ENCODE measurements at regions not wholly inside any gene's neighbourhood (a gene's known extent, or its start where the extent isn't known, plus 50 kb on each side); places are given as distances from the start of the nearest gene placed in this dataset.
A peak's percentile ranks its signal among the peaks of the same experiment; 100 is the strongest.

DNA sequence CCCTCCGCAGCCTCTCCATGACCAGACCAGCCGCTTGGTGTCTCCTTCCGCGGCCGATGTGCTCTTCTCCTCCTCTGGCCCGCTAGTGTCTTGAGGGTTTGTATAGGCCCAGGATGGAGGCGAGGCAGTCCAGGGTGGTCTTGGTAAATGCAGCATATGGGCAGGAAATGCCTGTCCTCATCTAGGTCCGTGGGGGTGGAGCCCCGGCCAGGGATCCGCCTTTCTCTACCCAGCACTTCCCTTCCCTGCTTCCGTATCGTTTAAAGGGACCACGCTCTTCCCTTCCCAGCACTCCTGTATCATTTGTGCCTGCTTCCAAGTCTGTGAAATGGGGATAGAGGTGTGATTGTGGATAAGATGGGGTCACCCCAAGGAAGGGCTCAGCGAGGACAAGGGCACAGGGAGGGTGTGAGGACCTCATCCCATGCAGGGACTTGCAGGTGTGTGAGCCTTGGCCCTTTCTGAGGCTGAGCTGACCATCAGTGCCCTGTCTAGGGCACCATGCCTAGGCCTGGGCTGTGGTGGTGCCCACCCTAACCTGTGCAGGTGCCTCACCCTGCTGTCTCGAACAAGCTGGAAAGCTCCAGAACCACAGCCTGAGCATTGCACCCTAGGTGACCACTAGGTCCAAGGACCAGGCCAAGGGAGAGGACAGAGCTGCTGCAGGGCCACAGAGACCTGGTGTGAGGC, 326.8 kb upstream of the RTL1 start:
- DNase-seq (ENCODE audit: low read depth) = no peak
- in situ Hi-C loops (cut with HindIII; ENCODE audit: low pct_unique_long_range_greater_than_20kb, low sequenced_read_pairs) = no loop called here

DNA sequence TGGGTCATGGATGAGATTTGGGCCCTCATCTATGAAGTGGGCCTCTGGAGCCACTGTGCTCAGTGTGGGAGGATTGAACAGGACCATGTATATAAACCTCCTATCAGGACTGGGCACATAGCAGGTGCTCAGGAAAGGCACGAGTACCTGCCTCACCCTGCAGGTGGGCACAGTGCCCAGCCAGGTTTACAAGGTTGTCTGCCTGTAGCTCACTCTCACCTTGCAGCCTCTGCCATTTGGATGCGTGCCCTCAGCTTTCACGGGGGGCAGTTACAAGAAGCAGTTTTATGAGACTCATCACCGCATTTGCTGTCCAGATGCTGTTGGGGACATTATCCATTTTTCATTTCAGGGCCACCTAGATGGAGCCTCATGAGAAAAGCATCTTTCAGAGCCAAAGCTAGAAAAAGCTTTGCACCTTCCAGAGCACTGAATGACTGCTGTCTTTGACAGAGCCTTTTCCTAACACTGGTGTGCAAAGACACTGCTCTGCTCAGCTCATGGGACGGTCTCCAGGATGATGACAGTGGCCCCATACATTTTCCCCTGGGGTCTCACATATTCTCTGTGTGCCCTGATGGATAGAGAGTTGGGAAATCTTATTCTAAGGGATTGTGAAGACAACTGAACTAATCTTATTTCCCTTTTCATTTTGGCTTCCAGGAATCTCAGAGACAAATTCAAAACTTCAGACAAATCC, 327.5 kb upstream of the RTL1 start:
- DNase-seq (ENCODE audit: low read depth) = no peak
- in situ Hi-C loops (cut with HindIII; ENCODE audit: low pct_unique_long_range_greater_than_20kb, low sequenced_read_pairs) = no loop called here

DNA sequence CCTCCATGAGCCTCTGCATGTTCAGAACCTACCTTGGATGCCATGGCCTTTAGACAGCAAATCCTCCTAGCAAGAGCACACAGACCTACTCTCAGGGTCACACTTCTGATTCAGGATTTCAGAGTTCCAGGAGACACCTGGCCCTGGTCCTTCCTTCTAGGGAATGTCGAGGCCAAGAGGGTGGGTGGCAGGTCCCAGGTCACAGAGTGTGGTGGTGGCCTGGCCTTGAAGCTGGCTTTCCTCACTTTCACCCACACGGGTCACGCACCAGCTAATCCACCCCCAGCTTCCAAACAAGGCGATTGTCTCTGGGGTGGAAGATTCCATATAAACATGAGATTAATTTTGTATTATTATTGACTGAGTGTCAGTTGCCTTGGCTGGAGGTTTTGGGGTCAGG, 328.3 kb upstream of the RTL1 start:
- DNase-seq (ENCODE audit: low read depth) = no peak
- in situ Hi-C loops (cut with HindIII; ENCODE audit: low pct_unique_long_range_greater_than_20kb, low sequenced_read_pairs) = no loop called here

DNA sequence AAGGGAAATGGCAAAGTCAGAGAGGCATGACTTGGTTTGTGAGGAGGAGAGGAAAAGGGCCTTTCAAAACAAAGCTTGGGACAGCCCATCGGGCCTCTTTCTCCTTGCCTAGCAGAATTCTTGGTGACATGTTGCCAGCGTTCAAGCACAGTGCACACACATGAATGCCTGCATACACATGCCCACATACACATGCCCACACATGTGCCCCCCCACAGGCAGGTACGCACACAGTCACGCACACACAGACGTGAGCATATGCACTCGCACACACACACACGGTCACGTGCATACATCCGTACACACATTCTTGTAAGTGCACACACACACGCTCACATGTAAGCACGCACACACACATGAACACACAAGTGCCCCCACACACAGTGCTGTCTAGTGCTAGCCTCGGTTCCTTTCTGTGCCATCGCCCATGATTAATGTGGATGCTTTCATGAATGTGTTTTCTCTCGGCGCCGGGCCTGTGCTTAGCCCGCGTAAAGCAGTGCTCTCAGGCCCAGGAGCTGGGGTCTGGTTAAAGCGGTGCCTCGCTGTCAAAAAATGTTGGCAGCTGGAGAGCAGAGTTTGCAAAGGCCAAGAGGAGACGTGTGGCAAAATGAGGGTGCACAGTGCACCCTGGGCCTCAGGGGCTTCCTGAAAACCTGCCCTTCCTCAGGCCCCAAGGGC, 328.8 kb upstream of the DIO3 start:
- no peak for DNase-seq (ENCODE audit: low read depth)
- in situ Hi-C loops (cut with HindIII; ENCODE audit: low pct_unique_long_range_greater_than_20kb, low sequenced_read_pairs) = no loop called here

DNA sequence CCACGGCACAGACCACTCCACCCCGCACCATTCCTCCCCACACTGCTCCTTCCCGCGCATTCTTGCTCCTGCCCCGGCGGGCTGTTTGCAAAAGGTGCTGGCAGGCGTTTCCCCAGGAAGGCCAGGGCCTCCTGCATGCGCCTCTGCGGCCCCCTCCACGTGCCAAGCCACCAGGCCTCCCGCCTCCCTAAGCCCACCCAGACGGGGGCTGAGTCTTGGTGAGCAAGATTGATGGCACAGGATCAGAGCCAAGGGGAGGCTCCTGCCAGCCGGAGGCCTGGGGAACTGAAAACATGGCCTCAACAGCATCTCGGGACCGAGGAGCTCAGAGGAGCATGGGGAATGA, 328.3 kb upstream of the DIO3 start:
- no peak for DNase-seq (ENCODE audit: low read depth)

DNA sequence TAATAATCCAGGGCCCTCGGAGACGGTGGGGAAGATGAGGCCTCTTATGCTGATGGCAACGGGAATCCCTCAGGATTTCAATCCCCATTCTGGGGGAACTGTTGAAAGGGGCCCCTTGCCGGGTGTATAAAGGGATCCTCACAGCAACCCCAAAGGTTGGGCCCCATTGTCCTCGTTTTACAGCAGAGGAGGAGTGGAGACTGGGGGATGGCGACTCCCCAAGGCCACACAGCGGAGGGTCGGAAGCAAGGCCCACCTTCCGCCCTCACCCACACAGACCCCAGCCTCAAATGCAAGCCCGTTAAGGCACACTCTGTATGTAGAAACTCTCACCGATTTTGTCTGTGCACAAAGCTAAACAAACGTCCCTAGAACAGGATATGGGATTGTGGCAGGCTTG, 327.9 kb upstream of the DIO3 start:
- in situ Hi-C loops (cut with HindIII; ENCODE audit: low pct_unique_long_range_greater_than_20kb, low sequenced_read_pairs) = no loop called here
- DNase-seq (ENCODE audit: low read depth) = no peak

More for the DNA sequence above, 328.3 kb upstream of the DIO3 start:
- in situ Hi-C loops (cut with HindIII; ENCODE audit: low pct_unique_long_range_greater_than_20kb, low sequenced_read_pairs) = no loop called here

DNA sequence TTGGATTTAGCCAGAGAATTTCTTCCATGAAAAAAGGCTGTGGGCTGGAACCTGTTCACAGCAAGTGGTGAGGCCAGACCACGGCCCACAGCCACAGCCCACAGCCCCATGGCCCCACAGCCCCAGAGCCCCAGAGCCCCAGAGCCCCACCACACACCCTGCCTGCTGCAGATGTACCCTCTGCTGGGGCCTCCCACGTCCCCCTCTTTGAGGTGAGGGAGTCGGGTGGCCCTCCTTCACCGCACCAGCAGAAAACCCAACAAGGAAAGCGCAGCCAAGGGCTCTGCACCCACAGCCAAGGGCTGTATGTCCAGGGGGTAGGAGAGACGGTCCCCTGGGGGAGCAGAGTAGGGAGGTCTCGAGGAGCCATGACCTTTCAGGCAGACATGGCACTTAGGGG, 327.5 kb upstream of the DIO3 start:
- in situ Hi-C loops (cut with HindIII; ENCODE audit: low pct_unique_long_range_greater_than_20kb, low sequenced_read_pairs) = no loop called here
- no peak for DNase-seq (ENCODE audit: low read depth)

DNA sequence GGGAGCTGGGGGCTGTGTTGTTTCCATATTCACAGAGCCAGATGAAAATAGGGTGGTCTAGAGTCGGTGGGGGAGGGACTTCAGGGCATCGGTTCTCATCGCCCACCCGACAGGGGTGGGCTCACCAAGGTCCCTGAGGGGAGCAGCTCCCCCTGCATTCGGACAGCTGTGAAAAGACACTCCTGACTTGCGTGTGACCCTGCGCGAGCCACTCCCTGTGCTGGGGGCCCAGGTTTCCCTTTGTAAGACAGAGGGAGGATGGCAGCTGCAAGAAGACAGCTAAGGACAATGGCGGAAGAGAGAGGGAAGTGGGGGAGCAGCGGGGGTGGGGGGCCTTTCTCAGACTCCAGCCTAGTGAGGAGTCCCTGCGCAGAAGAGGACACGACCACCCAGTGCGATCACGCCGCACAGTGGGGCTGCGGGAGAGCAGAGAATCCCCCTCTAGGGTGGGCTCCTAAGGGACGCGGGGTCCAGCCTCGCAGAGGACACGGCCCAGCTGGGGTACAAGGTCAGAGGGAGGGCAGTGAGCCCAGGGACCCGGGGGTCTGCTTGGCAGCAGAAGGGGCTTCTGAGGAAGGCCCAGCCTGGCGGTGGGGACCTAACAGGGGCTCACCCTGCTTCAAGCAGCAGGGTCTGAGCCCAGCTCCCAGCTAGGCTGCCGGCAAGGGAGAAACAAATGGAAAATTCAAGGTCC, 326.9 kb upstream of the DIO3 start:
- in situ Hi-C loops (cut with HindIII; ENCODE audit: low pct_unique_long_range_greater_than_20kb, low sequenced_read_pairs) = no loop called here
- no peak for DNase-seq (ENCODE audit: low read depth)

DNA sequence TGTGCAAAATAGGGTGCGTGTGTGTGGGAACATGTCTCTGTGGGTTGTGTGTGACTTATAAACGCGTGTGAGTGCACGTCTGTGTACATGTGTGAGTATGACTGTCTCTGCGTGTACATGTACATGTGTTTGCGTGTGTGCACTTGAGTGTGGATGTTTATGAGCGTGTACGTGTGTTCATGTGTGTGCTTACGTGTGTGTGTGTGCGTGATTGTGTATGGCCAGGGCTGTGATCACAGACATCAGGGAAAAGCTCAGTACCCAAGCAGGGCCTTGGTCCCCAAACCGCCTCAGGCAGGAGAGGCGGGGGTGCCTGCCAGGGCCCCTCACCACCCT, 326.3 kb upstream of the DIO3 start:
- no peak for DNase-seq (ENCODE audit: low read depth)
- in situ Hi-C loops (cut with HindIII; ENCODE audit: low pct_unique_long_range_greater_than_20kb, low sequenced_read_pairs) = no loop called here

DNA sequence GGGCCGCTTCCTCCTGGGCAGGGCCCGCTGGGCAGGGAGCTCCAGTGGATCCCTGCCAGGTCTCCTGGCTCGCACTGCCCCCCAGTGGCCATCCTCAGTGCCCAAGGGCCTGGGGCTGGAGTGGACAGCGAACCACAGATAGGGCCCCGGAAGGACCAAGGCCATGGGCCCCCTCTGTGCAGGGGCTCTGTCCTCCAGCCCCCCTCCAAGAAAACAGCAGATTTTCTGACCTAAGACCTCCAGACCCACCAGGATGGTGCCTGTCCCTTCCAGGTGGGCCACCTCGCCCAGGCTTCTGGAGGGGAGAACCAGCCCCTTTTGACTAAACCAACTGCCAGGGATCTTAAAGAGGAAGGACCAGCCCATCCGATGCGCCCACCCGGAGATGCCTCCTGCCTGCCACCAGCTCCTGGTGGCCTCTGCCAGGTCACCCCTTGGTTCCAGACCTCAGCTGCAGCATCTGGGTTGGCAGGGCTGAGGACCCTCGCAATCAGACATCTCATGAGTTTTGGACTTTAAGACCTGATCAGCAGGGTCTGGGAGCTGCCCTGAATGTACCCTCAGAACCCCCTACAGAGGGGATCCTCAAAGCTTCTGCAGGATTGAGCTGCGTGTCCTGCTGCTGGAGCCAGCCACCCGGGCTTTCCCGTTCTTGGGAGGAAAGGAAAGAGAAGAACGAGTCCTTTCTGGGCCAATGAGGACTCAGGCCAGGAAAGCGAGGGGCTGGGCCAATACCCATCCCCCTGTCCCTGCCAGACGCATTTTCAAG, 325.8 kb upstream of the DIO3 start:
- in situ Hi-C loops (cut with HindIII; ENCODE audit: low pct_unique_long_range_greater_than_20kb, low sequenced_read_pairs) = no loop called here
- DNase-seq (ENCODE audit: low read depth) = peak; percentile 40

DNA sequence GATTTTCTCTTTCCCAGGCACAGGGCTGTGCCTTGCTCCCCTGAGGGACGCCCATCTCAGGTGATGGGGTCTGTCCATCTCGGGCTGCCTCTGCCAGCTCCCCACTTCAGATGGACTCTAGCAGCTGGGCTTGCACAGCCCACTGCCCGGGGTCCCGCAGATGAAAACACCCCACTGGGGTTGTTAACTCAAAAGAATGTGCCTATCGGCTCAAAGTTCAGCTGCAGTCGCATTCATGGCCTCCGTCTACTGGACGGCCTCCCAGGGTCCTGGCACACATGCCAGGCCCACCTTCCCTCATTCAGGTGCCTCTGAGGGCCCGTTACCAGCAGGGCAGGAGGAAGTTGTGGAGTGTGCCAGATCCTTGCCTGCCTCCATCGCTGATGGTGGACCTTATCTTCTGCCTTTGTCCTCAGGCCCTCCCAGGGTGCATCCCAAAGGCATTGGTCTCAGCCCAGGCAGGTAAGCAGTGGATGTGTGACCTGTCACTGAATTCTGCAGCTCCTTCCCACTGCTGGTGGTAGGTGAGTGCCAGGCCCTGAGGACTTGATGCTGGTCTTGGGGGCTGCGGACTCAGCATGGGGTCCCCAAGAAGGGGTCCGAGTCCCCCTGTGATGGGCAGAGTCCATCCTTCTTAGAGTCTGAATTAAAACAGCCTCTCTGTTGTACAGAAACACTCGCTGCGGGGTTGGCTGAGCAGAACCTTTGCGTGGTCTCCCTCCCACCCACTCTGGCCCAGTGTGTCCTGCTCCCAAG, 324.6 kb upstream of the DIO3 start:
- in situ Hi-C loops (cut with HindIII; ENCODE audit: low pct_unique_long_range_greater_than_20kb, low sequenced_read_pairs) = no loop called here
- no peak for DNase-seq (ENCODE audit: low read depth)

DNA sequence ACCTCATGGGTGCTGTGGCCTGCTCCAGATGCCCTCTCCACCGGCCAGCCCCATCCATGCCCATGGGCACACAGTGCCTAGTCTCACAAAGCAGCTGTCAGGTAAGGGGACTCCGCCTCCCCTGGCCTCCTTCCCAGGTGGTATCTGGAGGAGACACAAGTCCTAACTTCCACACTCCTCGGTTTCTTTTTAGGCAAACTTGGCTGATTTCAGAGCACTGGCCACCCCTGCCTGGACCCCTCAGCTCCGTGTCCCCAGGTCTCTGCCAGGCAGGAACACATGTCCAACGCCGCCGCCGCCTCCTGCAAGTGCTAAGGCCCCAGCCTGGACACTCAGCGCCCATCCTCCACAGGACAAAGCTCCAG, 324.1 kb upstream of the DIO3 start:
- no peak for DNase-seq (ENCODE audit: low read depth)
- in situ Hi-C loops (cut with HindIII; ENCODE audit: low pct_unique_long_range_greater_than_20kb, low sequenced_read_pairs) = no loop called here

DNA sequence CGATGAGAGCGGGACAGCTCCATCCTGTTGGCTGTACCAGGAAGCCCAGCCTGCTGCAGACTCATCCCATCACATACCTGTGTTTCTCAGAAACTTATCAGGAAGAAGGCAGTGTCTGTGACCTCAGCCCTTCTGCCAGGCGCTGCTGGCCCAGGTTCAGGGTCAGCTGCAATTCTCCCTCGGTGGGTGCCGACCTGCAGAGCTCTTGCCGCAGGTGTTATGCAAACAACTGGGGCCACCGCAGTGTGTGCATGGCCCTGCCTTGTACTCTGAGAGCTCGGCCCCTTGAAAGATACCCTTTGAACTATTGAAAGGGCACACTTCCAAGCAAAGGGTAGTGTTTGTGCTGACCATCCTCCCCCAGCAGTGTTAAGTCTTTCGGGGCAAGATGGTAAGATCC, 322.2 kb upstream of the DIO3 start:
- DNase-seq (ENCODE audit: low read depth) = no peak
- in situ Hi-C loops (cut with HindIII; ENCODE audit: low pct_unique_long_range_greater_than_20kb, low sequenced_read_pairs) = no loop called here

DNA sequence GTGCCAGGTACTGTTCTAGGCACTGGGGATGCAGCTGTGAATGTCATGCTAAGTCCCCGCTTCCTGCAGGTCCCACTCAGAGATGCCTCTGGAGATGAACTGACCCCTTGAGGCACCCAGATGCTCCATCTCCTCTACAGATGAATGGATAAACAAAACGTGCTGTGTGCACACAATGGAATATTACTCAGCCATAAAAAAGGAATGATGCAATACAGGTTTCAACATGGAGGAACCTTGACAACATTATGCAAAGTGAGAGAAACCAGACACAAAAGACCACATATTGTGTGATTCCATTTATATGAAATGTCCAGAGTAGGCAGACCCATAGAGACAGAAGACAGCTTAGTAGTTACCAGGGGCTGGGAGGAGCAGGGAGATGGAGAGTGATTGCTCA, 320.1 kb upstream of the DIO3 start:
- no peak for DNase-seq (ENCODE audit: low read depth)
- in situ Hi-C loops (cut with HindIII; ENCODE audit: low pct_unique_long_range_greater_than_20kb, low sequenced_read_pairs) = no loop called here

DNA sequence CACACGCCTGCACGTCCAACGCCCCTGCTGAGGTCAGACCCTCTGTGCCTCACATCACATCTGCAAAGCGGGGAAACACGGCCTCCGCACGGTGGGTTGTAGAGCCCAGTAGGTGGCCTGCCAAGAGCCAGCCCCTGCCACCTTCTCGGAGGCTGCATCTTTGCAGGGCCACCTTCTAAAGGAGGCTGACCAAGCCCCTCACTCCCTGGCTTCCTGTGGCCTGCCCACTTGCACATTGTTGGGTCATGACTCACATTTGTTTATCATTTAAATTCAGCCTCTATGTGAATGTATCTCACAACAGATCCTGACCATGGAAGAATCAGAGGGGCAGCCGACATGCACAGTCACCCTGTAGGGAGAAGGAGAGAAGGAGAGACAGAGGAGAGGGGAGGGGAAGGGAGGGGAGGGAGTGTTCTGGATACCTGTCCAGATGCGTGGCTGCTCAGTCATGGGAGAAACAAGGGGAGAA, 319.5 kb upstream of the DIO3 start:
- no peak for DNase-seq (ENCODE audit: low read depth)
- in situ Hi-C loops (cut with HindIII; ENCODE audit: low pct_unique_long_range_greater_than_20kb, low sequenced_read_pairs) = no loop called here

DNA sequence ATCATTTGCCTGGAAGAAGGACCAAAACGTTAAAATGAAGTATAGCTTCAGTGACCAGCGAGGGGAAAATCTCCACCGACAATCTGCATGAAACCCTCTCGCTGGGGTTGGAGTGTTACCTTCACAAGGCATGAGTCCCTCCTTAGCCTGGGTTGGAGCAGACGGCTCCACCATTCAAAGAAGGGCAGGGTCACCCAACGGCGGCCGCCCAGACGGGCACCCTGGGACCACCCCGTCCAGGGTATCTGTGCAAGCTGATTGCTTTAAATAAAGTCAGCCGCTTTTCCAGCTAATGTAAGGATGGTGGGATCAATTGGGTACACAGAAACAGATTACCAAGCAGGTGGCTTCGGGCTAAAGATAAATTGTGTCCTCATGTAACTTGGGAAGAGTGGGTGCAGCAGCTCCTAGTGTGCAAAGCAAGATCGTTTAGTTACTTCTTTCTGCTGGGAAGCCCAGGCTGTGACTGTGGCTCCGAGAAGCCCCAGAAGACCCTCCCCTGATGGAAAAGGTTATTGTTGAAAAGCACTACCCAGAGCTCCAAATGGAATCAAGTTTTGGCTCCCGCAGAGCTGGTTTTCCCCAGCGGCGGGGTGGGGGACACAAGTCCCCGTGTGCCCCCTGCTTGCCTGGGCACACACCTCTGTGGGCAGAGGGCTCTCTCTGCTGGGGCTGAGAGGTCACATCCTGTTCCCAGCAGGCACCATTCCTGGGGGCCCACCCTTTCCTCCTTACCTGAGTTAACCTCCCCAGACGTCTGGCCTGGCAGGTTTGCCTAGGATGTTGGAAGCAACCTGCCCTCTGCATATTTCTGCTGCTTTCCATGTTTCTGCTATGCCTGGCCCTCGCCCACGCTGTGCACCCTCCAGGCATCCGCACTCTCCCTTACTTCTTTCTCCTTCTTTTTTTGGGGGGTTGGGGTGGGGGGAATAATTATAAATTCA, 318.6 kb upstream of the DIO3 start:
- DNase-seq (ENCODE audit: low read depth) = no peak
- in situ Hi-C loops (cut with HindIII; ENCODE audit: low pct_unique_long_range_greater_than_20kb, low sequenced_read_pairs) = no loop called here

All from Caki2 (cell line).